ENCODE measurements at regions not wholly inside any gene's neighbourhood (a gene's known extent, or its start where the extent isn't known, plus 50 kb on each side); places are given as distances from the start of the nearest gene placed in this dataset.

DNA sequence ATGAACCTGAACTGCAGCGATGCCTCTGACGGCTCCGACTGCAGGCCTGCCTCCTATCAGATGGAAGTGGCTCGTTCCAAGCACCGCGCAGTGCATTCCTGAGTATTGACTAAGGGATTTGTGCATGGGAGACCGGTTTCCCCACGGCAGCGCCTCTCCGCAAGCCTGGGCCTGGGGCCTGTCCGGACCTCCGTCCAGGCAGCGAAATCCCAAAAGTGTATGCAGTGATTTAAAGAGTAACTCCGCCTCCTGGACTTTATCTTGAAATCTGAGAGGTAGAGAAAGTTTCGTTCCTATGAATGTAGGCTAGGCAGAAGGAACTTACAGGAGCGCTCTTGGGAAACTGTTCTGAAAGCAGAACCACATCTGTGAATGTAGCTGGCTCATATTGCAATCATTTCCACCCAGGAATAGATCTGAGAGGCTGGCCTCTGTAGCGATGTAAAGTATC is 106.2 kb upstream of the CELF2 start:
- Histone ChIP-seq H3K36me3 (no peaks in the 10 kb centered on the region), H3K4me1 (ENCODE audit: insufficient read depth) (peaks cover 11% of the 10 kb centered on the region), H3K4me3 (peak overlapping the region; percentile 12), H3K27ac (peak overlapping the region in 1 of 2 donors; percentile 72), H3K27me3 (no peaks in the 10 kb centered on the region), H3K9me3 (no peaks in the 10 kb centered on the region)
- 1 to 7% (median 5%) methylated on average over 17 of the region's 17 CpGs for WGBS, 3 donors
- TF ChIP-seq POLR2A (IDR thresholded peaks at IDR 0.05) (no peak), EP300 (IDR thresholded peaks at IDR 0.05) (no peak)
- TF ChIP-seq, protein P1, sequence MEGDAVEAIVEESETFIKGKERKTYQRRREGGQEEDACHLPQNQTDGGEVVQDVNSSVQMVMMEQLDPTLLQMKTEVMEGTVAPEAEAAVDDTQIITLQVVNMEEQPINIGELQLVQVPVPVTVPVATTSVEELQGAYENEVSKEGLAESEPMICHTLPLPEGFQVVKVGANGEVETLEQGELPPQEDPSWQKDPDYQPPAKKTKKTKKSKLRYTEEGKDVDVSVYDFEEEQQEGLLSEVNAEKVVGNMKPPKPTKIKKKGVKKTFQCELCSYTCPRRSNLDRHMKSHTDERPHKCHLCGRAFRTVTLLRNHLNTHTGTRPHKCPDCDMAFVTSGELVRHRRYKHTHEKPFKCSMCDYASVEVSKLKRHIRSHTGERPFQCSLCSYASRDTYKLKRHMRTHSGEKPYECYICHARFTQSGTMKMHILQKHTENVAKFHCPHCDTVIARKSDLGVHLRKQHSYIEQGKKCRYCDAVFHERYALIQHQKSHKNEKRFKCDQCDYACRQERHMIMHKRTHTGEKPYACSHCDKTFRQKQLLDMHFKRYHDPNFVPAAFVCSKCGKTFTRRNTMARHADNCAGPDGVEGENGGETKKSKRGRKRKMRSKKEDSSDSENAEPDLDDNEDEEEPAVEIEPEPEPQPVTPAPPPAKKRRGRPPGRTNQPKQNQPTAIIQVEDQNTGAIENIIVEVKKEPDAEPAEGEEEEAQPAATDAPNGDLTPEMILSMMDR (IDR thresholded peaks at IDR 0.05): no peak
- peak; percentile 64 to 79 (median 71) for DNase-seq
- intact Hi-C loops (cut with DNase I): no loop called here

DNA sequence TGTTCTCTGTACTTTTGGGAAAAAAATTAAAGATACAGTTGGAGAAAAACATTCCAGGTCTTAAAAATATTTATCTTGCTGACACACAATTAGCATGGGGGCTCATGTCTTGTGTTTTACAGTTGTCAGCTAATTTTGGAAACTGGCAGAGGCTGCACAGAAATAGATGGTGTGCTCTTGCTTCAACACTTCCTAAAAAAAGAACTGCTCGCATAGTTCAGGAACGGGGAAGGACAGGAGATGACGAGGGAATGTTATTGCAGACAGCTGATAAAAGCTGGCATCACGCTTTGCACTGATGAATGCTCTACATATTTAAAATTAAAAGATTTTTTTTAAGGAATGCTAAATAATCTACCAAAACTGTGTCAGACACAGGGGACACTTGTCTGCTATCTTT is 103.5 kb upstream of the CELF2 start:
- no peaks in the 10 kb centered on the region for H3K36me3 ChIP-seq

DNA sequence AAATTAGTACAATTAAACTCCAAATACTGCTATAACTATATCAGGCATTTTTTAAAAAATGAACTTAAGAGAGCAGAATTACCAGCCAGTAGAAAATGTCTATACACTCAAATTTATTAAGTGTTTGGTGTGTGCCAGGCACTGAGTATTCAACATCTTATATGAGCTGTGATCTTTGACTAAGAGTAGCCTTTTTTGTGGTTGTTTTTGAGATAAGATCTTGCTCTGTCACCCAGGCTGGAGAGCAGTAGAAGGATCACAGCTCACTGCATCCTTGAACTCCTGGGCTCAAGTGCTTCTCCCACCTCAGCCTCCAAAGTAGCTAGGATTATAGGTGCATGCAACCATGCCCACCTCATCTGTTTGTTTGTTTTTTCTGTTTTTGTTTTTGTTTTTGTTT is 102.5 kb upstream of the CELF2 start:
- TF ChIP-seq POLR2A (IDR thresholded peaks at IDR 0.05) (no peak), EP300 (IDR thresholded peaks at IDR 0.05) (no peak)
- TF ChIP-seq, protein P1 (IDR thresholded peaks at IDR 0.05): no peak
- intact Hi-C loops (cut with DNase I): no loop called here
- peaks cover 11% of the 10 kb centered on the region for H3K4me1 ChIP-seq (ENCODE audit: insufficient read depth)

More for the DNA sequence above, 103.5 kb upstream of the CELF2 start:
- intact Hi-C loops (cut with DNase I): no loop called here
- Histone ChIP-seq H3K9me3 (no peaks in the 10 kb centered on the region), H3K4me3 (no peak overlapping the region), H3K27me3 (no peaks in the 10 kb centered on the region), H3K27ac (no peak overlapping the region), H3K4me1 (ENCODE audit: insufficient read depth) (peaks cover 11% of the 10 kb centered on the region)
- 7 to 9% (median 8%) methylated on average over 4 of the region's 4 CpGs for WGBS, 3 donors
- TF ChIP-seq EP300 (IDR thresholded peaks at IDR 0.05): no peak
- TF ChIP-seq, protein P1 (IDR thresholded peaks at IDR 0.05): no peak
- no peak for TF ChIP-seq POLR2A (IDR thresholded peaks at IDR 0.05)
- peak in 1 of 5 donors; percentile 31 for DNase-seq

DNA sequence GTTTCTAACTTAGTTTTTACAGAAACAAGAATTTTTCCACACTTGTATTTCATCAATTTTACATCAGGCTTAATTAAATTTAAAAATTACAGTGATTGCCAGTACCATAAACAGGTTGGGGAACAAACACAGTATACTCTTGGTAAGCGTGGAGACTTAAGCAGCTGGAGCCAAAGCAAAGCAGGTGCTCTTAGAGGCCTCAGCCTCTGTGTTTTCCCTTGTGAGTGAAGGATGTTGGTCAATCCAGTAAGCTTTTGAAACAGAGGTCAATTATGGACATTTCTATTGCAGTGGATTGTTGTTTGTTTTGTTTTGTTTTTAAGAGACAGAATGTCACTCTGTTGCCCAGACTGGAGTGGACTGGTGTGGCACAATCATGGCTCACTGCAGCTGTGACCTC is 100.6 kb upstream of the CELF2 start:
- TF ChIP-seq POLR2A (IDR thresholded peaks at IDR 0.05): no peak
- no peak for TF ChIP-seq EP300 (IDR thresholded peaks at IDR 0.05)
- TF ChIP-seq, protein P1 (IDR thresholded peaks at IDR 0.05): no peak
- intact Hi-C loops (cut with DNase I): no loop called here
- no peak for DNase-seq
- no peak overlapping the region for H3K27ac ChIP-seq
- H3K4me1 ChIP-seq (ENCODE audit: insufficient read depth): peaks cover 9% of the 10 kb centered on the region
- H3K4me3 ChIP-seq: no peak overlapping the region
- WGBS, 3 donors: 95 to 98% (median 97%) methylated on average over 1 of the region's 1 CpG
- no peaks in the 10 kb centered on the region for H3K9me3 ChIP-seq
- no peaks in the 10 kb centered on the region for H3K27me3 ChIP-seq
- no peaks in the 10 kb centered on the region for H3K36me3 ChIP-seq

More for the DNA sequence above, 102.5 kb upstream of the CELF2 start:
- no peaks in the 10 kb centered on the region for H3K36me3 ChIP-seq
- H3K27ac ChIP-seq: no peak overlapping the region
- H3K4me3 ChIP-seq: no peak overlapping the region
- no peaks in the 10 kb centered on the region for H3K9me3 ChIP-seq
- no peak for DNase-seq
- no peaks in the 10 kb centered on the region for H3K27me3 ChIP-seq
